ENCODE measurements at regions not wholly inside any gene's neighbourhood (a gene's known extent, or its start where the extent isn't known, plus 50 kb on each side); places are given as distances from the start of the nearest gene placed in this dataset.

GRCh38 chr11:44494785-44495184 lies 70.7 kb upstream of the CD82 start:
- TF ChIP-seq POLR2A (IDR thresholded peaks at IDR 0.05) (no peak), CTCF (IDR thresholded peaks at IDR 0.05) (no peak)
- Histone ChIP-seq H3K27me3 (no peaks in the 10 kb centered on the region), H3K9me3 (no peaks in the 10 kb centered on the region), H3K27ac (no peak overlapping the region), H3K4me1 (no peaks in the 10 kb centered on the region), H3K36me3 (replicated peaks in 1 of 2; ENCODE audit: insufficient read depth in 1 of 2, low read depth in 2 of 2) (no peaks in the 10 kb centered on the region), H3K4me3 (no peak overlapping the region)
- ATAC-seq (no peak), DNase-seq (no peak)
- intact Hi-C loops (cut with DNase I) = no loop called here
- WGBS, 2 donors = 54 to 67% methylated on average over 2 of the region's 2 CpGs

GRCh38 chr11:44496391-44496790 lies 69.1 kb upstream of the CD82 start:
- no peak for ATAC-seq
- WGBS, 2 donors = 57 to 83% methylated on average over 3 of the region's 3 CpGs

GRCh38 chr11:44498089-44498871 lies 67.2 kb upstream of the CD82 start:
- 66 to 78% methylated on average over 4 of the region's 4 CpGs for WGBS, 2 donors
- peak; percentile 52 for ATAC-seq
- H3K4me1 ChIP-seq = no peaks in the 10 kb centered on the region
- no peaks in the 10 kb centered on the region for H3K27me3 ChIP-seq
- intact Hi-C loops (cut with DNase I) = no loop called here
- DNase-seq = peak in 2 of 4 donors; percentile 9 to 19
- no peak overlapping the region for H3K4me3 ChIP-seq
- H3K9me3 ChIP-seq = no peaks in the 10 kb centered on the region
- H3K36me3 ChIP-seq (replicated peaks in 1 of 2; ENCODE audit: insufficient read depth in 1 of 2, low read depth in 2 of 2) = no peaks in the 10 kb centered on the region
- no peak overlapping the region for H3K27ac ChIP-seq
- TF ChIP-seq POLR2A (IDR thresholded peaks at IDR 0.05) (no peak), CTCF (IDR thresholded peaks at IDR 0.05) (no peak)

More at GRCh38 chr11:44496391-44496790, 69.1 kb upstream of the CD82 start:
- H3K4me1 ChIP-seq = no peaks in the 10 kb centered on the region
- no peaks in the 10 kb centered on the region for H3K9me3 ChIP-seq
- H3K27me3 ChIP-seq = no peaks in the 10 kb centered on the region
- no peak for DNase-seq
- no peak overlapping the region for H3K4me3 ChIP-seq
- no peak for TF ChIP-seq POLR2A (IDR thresholded peaks at IDR 0.05)
- TF ChIP-seq CTCF (IDR thresholded peaks at IDR 0.05) = no peak
- intact Hi-C loops (cut with DNase I) = no loop called here
- no peaks in the 10 kb centered on the region for H3K36me3 ChIP-seq (replicated peaks in 1 of 2; ENCODE audit: insufficient read depth in 1 of 2, low read depth in 2 of 2)
- H3K27ac ChIP-seq = no peak overlapping the region

GRCh38 chr11:44502506-44502905 lies 63.0 kb upstream of the CD82 start:
- Histone ChIP-seq H3K27ac (no peak overlapping the region), H3K4me1 (no peaks in the 10 kb centered on the region), H3K4me3 (no peak overlapping the region), H3K36me3 (replicated peaks in 1 of 2; ENCODE audit: insufficient read depth in 1 of 2, low read depth in 2 of 2) (no peaks in the 10 kb centered on the region), H3K27me3 (no peaks in the 10 kb centered on the region), H3K9me3 (no peaks in the 10 kb centered on the region)
- 77 to 82% methylated on average over 6 of the region's 6 CpGs for WGBS, 2 donors
- ATAC-seq (no peak), DNase-seq (no peak)
- no peak for TF ChIP-seq POLR2A (IDR thresholded peaks at IDR 0.05)
- TF ChIP-seq CTCF (IDR thresholded peaks at IDR 0.05) = no peak
- intact Hi-C loops (cut with DNase I) = no loop called here

GRCh38 chr11:44505581-44506054 lies 59.8 kb upstream of the CD82 start:
- no peaks in the 10 kb centered on the region for H3K4me1 ChIP-seq
- no peak overlapping the region for H3K27ac ChIP-seq
- WGBS, 2 donors = 62 to 65% methylated on average over 5 of the region's 5 CpGs
- no peaks in the 10 kb centered on the region for H3K27me3 ChIP-seq
- no peak overlapping the region for H3K4me3 ChIP-seq
- no peaks in the 10 kb centered on the region for H3K9me3 ChIP-seq
- intact Hi-C loops (cut with DNase I) = no loop called here
- DNase-seq (no peak), ATAC-seq (no peak)
- H3K36me3 ChIP-seq (replicated peaks in 1 of 2; ENCODE audit: insufficient read depth in 1 of 2, low read depth in 2 of 2) = no peaks in the 10 kb centered on the region
- TF ChIP-seq POLR2A (IDR thresholded peaks at IDR 0.05) (no peak), CTCF (IDR thresholded peaks at IDR 0.05) (no peak)
